ENCODE measurements at regions not wholly inside any gene's neighbourhood (a gene's known extent, or its start where the extent isn't known, plus 50 kb on each side); places are given as distances from the start of the nearest gene placed in this dataset.

DNA sequence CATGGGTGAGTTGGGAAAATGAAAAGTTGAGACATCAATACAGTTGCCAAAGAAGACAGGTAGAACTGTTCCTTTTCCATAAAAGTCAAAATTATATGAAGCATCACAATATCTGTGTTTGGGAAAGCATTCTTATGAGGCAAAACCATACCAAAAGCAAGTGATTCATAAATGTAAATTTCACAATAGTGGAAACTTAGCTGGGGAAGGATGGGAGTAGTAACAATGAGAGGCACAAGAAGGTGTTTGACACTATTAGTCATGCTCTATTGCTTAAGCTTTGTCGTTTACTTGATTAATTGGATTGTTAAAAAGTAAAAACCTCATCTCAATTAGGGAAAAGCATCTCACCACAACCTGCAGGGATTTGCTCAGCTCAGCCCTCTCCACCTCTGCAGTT is 240.2 kb downstream of the C7orf25 start:
- ChIA-PET POLR2A (no interaction called here), CTCF (no interaction called here)
- DNase-seq (ENCODE audit: extremely low spot score), result no peak
- TF ChIP-seq ZNF384 (IDR thresholded peaks at IDR 0.05) (no peak), SUZ12 (IDR thresholded peaks at IDR 0.05) (no peak), BHLHE40 (IDR thresholded peaks at IDR 0.05; ENCODE audit: borderline replicate concordance) (no peak), NFRKB (IDR thresholded peaks at IDR 0.05) (no peak), HDGF (IDR thresholded peaks at IDR 0.05; ENCODE audit: borderline replicate concordance) (no peak), L3MBTL2 (conservative IDR thresholded peaks at IDR 0.05) (no peak), ARNT (IDR thresholded peaks at IDR 0.05) (no peak), LEF1 (IDR thresholded peaks at IDR 0.05; ENCODE audit: borderline replicate concordance) (no peak), FOXM1 (IDR thresholded peaks at IDR 0.05; ENCODE audit: borderline replicate concordance) (no peak), FOXA1 (IDR thresholded peaks at IDR 0.05) (no peak)

GRCh38 chr7:42666994-42667393 is 244.9 kb downstream of the C7orf25 start:
- TF ChIP-seq SUZ12 (IDR thresholded peaks at IDR 0.05), result no peak
- no peak for TF ChIP-seq FOXK2 (IDR thresholded peaks at IDR 0.05)
- TF ChIP-seq FOXA1 (IDR thresholded peaks at IDR 0.05), result no peak
- TF ChIP-seq ARNT (IDR thresholded peaks at IDR 0.05), result no peak
- TF ChIP-seq PKNOX1 (IDR thresholded peaks at IDR 0.05), result no peak
- TF ChIP-seq BHLHE40 (IDR thresholded peaks at IDR 0.05; ENCODE audit: borderline replicate concordance), result no peak
- no peak for TF ChIP-seq CTBP1 (IDR thresholded peaks at IDR 0.05; ENCODE audit: borderline replicate concordance)
- no peak for TF ChIP-seq FOXM1 (IDR thresholded peaks at IDR 0.05; ENCODE audit: borderline replicate concordance)
- no peak for TF ChIP-seq ZNF384 (IDR thresholded peaks at IDR 0.05)
- no peak for TF ChIP-seq ELF4 (IDR thresholded peaks at IDR 0.05)
- TF ChIP-seq NFRKB (IDR thresholded peaks at IDR 0.05), result no peak
- no peak for TF ChIP-seq L3MBTL2 (conservative IDR thresholded peaks at IDR 0.05)
- TF ChIP-seq HDGF (IDR thresholded peaks at IDR 0.05; ENCODE audit: borderline replicate concordance), result no peak
- no peak for TF ChIP-seq SP1 (IDR thresholded peaks at IDR 0.05)
- TF ChIP-seq LEF1 (IDR thresholded peaks at IDR 0.05; ENCODE audit: borderline replicate concordance), result no peak
- TF ChIP-seq TARDBP (IDR thresholded peaks at IDR 0.05), result no peak
- POLR2A ChIA-PET, result no interaction called here
- CTCF ChIA-PET, result no interaction called here
- DNase-seq (ENCODE audit: extremely low spot score), result no peak

DNA sequence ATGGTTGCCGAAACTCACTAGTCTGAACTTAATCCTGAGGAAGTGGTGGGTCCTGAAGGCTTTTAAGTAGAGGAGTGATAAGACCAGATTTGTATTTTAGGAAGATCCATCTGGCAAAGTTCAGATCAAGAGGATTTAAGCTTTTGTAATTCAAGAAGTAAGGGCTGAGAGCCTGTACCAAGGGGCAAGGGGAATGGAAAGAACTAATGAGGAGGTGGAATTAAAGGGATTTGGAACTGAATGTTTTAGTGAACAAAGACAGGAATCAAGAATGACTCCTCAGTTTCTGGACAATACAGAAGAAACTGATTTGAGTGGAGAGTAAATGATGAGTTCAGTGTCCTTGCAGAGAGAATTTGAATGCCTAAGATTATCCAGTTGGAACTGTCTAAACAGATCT is 249.0 kb downstream of the C7orf25 start:
- POLR2A ChIA-PET, result no interaction called here
- TF ChIP-seq CTBP1 (IDR thresholded peaks at IDR 0.05; ENCODE audit: borderline replicate concordance) (no peak), ZNF384 (IDR thresholded peaks at IDR 0.05) (no peak), SP1 (IDR thresholded peaks at IDR 0.05) (no peak), NFRKB (IDR thresholded peaks at IDR 0.05) (no peak), PKNOX1 (IDR thresholded peaks at IDR 0.05) (no peak), FOXK2 (IDR thresholded peaks at IDR 0.05) (no peak), ARNT (IDR thresholded peaks at IDR 0.05) (no peak), BHLHE40 (IDR thresholded peaks at IDR 0.05; ENCODE audit: borderline replicate concordance) (no peak), LEF1 (IDR thresholded peaks at IDR 0.05; ENCODE audit: borderline replicate concordance) (no peak), L3MBTL2 (conservative IDR thresholded peaks at IDR 0.05) (no peak), FOXA1 (IDR thresholded peaks at IDR 0.05) (no peak)
- no peak for DNase-seq (ENCODE audit: extremely low spot score)

DNA sequence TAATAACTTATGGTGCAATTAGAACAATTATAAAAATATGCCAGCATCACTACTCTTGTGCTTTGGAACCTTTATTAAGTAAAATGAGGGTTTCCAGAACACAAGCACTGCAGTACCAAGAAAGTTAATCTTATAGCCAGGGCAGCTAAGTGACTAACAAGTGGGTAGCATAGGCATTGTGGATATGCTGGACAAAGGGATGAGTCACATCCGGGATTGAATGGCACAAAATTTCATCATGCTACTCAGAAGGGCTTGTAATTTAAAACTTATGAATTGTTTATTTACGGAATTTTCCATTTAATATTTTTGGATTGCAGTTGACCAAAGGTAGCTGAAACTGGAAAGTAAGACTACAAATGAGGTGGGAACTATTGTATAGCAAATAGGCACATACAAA is 250.6 kb downstream of the C7orf25 start:
- ChIA-PET CTCF (no interaction called here), POLR2A (no interaction called here)
- DNase-seq (ENCODE audit: extremely low spot score), result no peak
- no peak for TF ChIP-seq ARNT (IDR thresholded peaks at IDR 0.05)
- TF ChIP-seq SP1 (IDR thresholded peaks at IDR 0.05), result no peak
- no peak for TF ChIP-seq PKNOX1 (IDR thresholded peaks at IDR 0.05)
- TF ChIP-seq CTBP1 (IDR thresholded peaks at IDR 0.05; ENCODE audit: borderline replicate concordance), result no peak
- no peak for TF ChIP-seq SUZ12 (IDR thresholded peaks at IDR 0.05)
- TF ChIP-seq HDGF (IDR thresholded peaks at IDR 0.05; ENCODE audit: borderline replicate concordance), result no peak
- no peak for TF ChIP-seq BHLHE40 (IDR thresholded peaks at IDR 0.05; ENCODE audit: borderline replicate concordance)
- TF ChIP-seq TARDBP (IDR thresholded peaks at IDR 0.05), result no peak
- TF ChIP-seq FOXA1 (IDR thresholded peaks at IDR 0.05), result no peak

More for the DNA sequence above, 249.0 kb downstream of the C7orf25 start:
- CTCF ChIA-PET, result no interaction called here

DNA sequence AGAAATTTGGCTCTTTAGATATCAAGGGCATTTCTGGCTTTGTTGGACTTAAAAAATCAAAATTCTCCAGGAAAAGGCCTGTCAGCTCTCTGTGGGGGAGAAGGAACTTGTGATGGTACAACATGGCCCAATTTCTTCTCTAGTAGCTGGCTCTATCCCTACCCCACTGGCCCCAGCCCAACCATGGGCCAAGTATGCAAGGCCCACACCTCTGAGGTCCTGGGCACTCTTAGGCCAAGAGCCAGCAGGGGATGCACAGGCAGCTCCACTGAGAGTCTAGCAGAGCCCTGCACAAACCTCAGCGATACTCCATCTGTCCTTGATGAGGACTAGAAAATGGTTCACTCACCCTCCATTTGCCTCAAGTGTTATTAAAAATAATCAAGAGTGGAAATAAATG is 261.2 kb downstream of the C7orf25 start:
- DNase-seq (ENCODE audit: extremely low spot score), result no peak
- ChIA-PET CTCF (no interaction called here), POLR2A (no interaction called here)
- TF ChIP-seq BHLHE40 (IDR thresholded peaks at IDR 0.05; ENCODE audit: borderline replicate concordance), result no peak
- no peak for TF ChIP-seq L3MBTL2 (conservative IDR thresholded peaks at IDR 0.05)
- TF ChIP-seq CTBP1 (IDR thresholded peaks at IDR 0.05; ENCODE audit: borderline replicate concordance), result no peak
- TF ChIP-seq ARNT (IDR thresholded peaks at IDR 0.05), result no peak
- no peak for TF ChIP-seq SP1 (IDR thresholded peaks at IDR 0.05)
- TF ChIP-seq ZNF384 (IDR thresholded peaks at IDR 0.05), result no peak

DNA sequence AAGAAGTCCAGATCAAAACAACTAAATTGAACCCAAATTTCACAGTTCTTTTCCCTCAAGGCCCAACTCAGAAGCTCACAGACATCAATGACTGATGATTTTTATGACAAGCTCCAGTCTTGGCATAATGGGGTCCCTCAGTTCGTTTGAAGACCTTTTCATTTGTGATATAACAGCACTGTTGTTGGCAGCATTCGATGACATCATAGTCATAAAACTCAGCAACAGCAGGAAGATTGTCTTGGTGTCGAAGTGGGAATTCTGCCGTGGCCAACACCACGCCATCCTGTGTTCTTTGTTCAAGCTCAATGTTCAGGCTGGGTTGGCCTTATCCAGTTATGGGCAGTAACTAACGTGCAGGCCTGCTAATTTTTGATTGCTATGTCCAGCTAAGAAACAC is 261.7 kb downstream of the C7orf25 start:
- TF ChIP-seq HDGF (IDR thresholded peaks at IDR 0.05; ENCODE audit: borderline replicate concordance) (no peak), PKNOX1 (IDR thresholded peaks at IDR 0.05) (no peak), ZNF384 (IDR thresholded peaks at IDR 0.05) (no peak), FOXM1 (IDR thresholded peaks at IDR 0.05; ENCODE audit: borderline replicate concordance) (no peak)
- ChIA-PET POLR2A (no interaction called here), CTCF (no interaction called here)
- no peak for DNase-seq (ENCODE audit: extremely low spot score)

Data from HEK293T (cell line).